Endothelial cell of umbilical vein (primary cell): ENCODE measurements at regions not wholly inside any gene's neighbourhood (a gene's known extent, or its start where the extent isn't known, plus 50 kb on each side); places are given as distances from the start of the nearest gene placed in this dataset.
"Not testable (repeated sequence)": the region's sequence is repeated elsewhere in the genome, so short reads cannot be mapped to it uniquely, and the experiment has no call there.

Experiments
- BruUV-seq: library from RNA; stranded (reverse); fragments of 400-500 nt; replicated peaks from 2 replicates; lab custom pipeline; 2021; lab: Mats Ljungman, UMichigan
- CTCF ChIA-PET: fragments of 300-600, 350-600 bp; sonication (Branson Sonifier 250); formaldehyde crosslinking; loops from one replicate; lab custom pipeline; 2021; ENCODE audit warnings: antibody characterized with exemption, inconsistent platforms; lab: Charles Lee
- POLR2A ChIA-PET: fragments of 300-600, 350-600 bp; sonication (Branson Sonifier 250); formaldehyde crosslinking; loops from one replicate; lab custom pipeline; 2021; ENCODE audit warnings: antibody characterized with exemption, inconsistent platforms; lab: Charles Lee
- DNase-seq: peaks from one replicate; pipeline ENCODE4 v3.0.0-alpha.2; 2011; ENCODE audit warnings: low read depth, low spot score
- FAIRE-seq: peaks from 2 replicates; lab custom pipeline; 2011; peaks lifted over from hg19 to GRCh38; lab: Jason Lieb, UNC
- H2AFZ ChIP-seq: 2 replicates; pipeline ENCODE4 v1.6.0; 2012; ENCODE audit warnings: low read depth, low read length, control low read depth, inconsistent platforms
- H3K27ac ChIP-seq: 2 replicates; pipeline ENCODE4 v1.5.1; 2011; ENCODE audit warnings: low read depth, mild to moderate bottlenecking, control low read depth, low read length, moderate library complexity; ENCODE audit not compliant: insufficient read depth
- H3K27me3 ChIP-seq, 2 experiments: 2 replicates each; pipeline versions ENCODE4 v1.6.0 to v1.6.1; 2011; ENCODE audit warnings: low read length in 2 of 2, mixed read lengths in 1 of 2; ENCODE audit not compliant: control insufficient read depth in 2 of 2, insufficient read depth in 2 of 2
- H3K36me3 ChIP-seq, 2 experiments: 2 replicates in 1 of 2; 3 replicates in 1 of 2; pipeline ENCODE4 v1.5.1; 2011; ENCODE audit warnings: low read length in 2 of 2, mild to moderate bottlenecking in 1 of 2, moderate library complexity in 1 of 2; ENCODE audit not compliant: control insufficient read depth in 2 of 2, insufficient read depth in 2 of 2; ENCODE audit errors: extremely low read depth in 1 of 2
- H3K4me1 ChIP-seq: 3 replicates; pipeline ENCODE4 v1.5.1; 2011; ENCODE audit warnings: mild to moderate bottlenecking, low read length; ENCODE audit not compliant: control insufficient read depth, insufficient read depth; ENCODE audit errors: extremely low read depth
- H3K4me2 ChIP-seq: 2 replicates; pipeline ENCODE4 v1.6.1; 2011; ENCODE audit warnings: low read length, control low read depth, mixed read lengths; ENCODE audit not compliant: insufficient read depth
- H3K4me3 ChIP-seq, 3 experiments: fragments of 200-600 bp in 1 of 3; sonication (generic), shearing (Covaris generic) in 1 of 3; replicated peaks in 1 of 3; 2 replicates each; pipeline ENCODE4 v1.5.1; 2011 to 2016; ENCODE audit warnings: control low read depth in 3 of 3, low read length in 3 of 3, mild to moderate bottlenecking in 2 of 3, inconsistent platforms in 1 of 3, low read depth in 1 of 3, moderate library complexity in 1 of 3; ENCODE audit not compliant: insufficient read depth in 1 of 3
- H3K79me2 ChIP-seq: 2 replicates; pipeline ENCODE4 v1.6.0; 2012; ENCODE audit warnings: low read length, inconsistent platforms; ENCODE audit not compliant: control insufficient read depth, insufficient read depth
- H3K9ac ChIP-seq: replicated peaks from 2 replicates; pipeline ENCODE3; 2011; ENCODE audit warnings: low read length, control low read depth; ENCODE audit not compliant: insufficient read depth; ENCODE audit errors: extremely low read depth
- H3K9me1 ChIP-seq: replicated peaks from 3 replicates; pipeline ENCODE4 v1.6.0; 2011; ENCODE audit warnings: mild to moderate bottlenecking, low read length; ENCODE audit not compliant: control insufficient read depth, insufficient read depth; ENCODE audit errors: extremely low read depth
- H3K9me3 ChIP-seq: replicated peaks from 2 replicates; pipeline ENCODE4 v1.5.1; 2012; ENCODE audit warnings: low read length, inconsistent platforms; ENCODE audit not compliant: control insufficient read depth, insufficient read depth
- H4K20me1 ChIP-seq: replicated peaks from 2 replicates; pipeline ENCODE3; 2011; ENCODE audit warnings: mild to moderate bottlenecking, low read length; ENCODE audit not compliant: control insufficient read depth, insufficient read depth; ENCODE audit errors: extremely low read depth
- EZH2 ChIP-seq: IDR thresholded peaks from 2 replicates; pipeline ENCODE4 v1.6.1; 2012; ENCODE audit warnings: borderline replicate concordance, low read depth, mild to moderate bottlenecking, moderate library complexity, low read length, inconsistent platforms; ENCODE audit not compliant: severe bottlenecking
- FOS ChIP-seq: IDR thresholded peaks from 2 replicates; pipeline ENCODE4 v1.6.1; 2011; ENCODE audit warnings: mild to moderate bottlenecking, low read length, moderate library complexity, borderline replicate concordance; ENCODE audit not compliant: insufficient read depth
- GATA2 ChIP-seq: IDR thresholded peaks from 2 replicates; pipeline ENCODE4 v1.7.0; 2011; ENCODE audit warnings: low read depth, mild to moderate bottlenecking, moderate library complexity, mixed read lengths, low read length; ENCODE audit not compliant: insufficient read length, insufficient read depth
- JUN ChIP-seq: IDR thresholded peaks from 2 replicates; pipeline ENCODE4 v1.6.1; 2011; ENCODE audit warnings: borderline replicate concordance, low read depth; ENCODE audit not compliant: insufficient read length, insufficient read depth
- MAX ChIP-seq: IDR thresholded peaks from 2 replicates; pipeline ENCODE4 v1.6.1; 2011; ENCODE audit not compliant: insufficient read depth, insufficient read length
- MYC ChIP-seq: IDR thresholded peaks from one replicate; pipeline ENCODE4 v1.6.1; 2011; ENCODE audit warnings: mild to moderate bottlenecking, low read depth, low read length
- POLR2A ChIP-seq: IDR thresholded peaks from 2 replicates; pipeline ENCODE4 v1.6.1; 2012; ENCODE audit warnings: low read depth, mild to moderate bottlenecking, control low read depth, low read length
- POLR2AphosphoS5 ChIP-seq: IDR thresholded peaks from 2 replicates; pipeline ENCODE4 v1.6.1; 2012; ENCODE audit warnings: low read depth, mild to moderate bottlenecking, control low read depth, low read length, moderate library complexity; ENCODE audit not compliant: insufficient read depth
- dilution Hi-C: fragments of 300-500 bp; cut with MboI; formaldehyde crosslinking; loops from one replicate; pipeline ENCODE4 v1.15.0; 2019; ENCODE audit warnings: low sequenced_read_pairs; ENCODE audit not compliant: extremely low pct_ligation_motif_present
- intact Hi-C: fragments of 100-400 bp; cut with micrococcal nuclease; formaldehyde crosslinking; loops from one replicate; pipeline ENCODE4 v1.10.0; 2022
- TF ChIP-seq, protein P1 (sequence below), 2 donors: IDR thresholded peaks; 1 replicate in 1 of 2; 2 replicates in 1 of 2; pipeline ENCODE4 v1.5.1; 2011; ENCODE audit warnings: low read length in 2 of 2, mild to moderate bottlenecking in 2 of 2, moderate library complexity in 2 of 2, control low read depth in 1 of 2, inconsistent platforms in 1 of 2, low read depth in 1 of 2; ENCODE audit not compliant: insufficient read depth in 1 of 2; ENCODE audit errors: extremely low read depth in 1 of 2

DNA sequence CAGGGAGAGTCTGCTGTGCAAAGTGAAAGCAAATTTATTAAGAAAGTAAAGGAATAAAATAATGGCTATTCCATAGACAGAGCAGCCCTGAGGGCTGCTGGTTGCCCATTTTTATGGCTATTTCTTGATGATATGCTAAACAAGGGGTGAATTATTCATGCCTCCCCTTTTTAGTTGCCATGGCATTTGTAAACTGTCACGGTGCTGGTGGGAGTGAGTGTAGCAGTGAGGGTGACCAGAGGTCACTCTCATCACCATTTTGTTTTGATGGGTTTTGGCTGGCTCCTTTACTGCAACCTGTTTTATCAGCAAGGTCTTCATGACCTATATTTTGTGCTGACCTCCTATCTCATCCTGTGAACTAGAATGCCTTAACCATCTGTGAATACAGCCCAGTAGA, 518.9 kb upstream of the HS3ST1 start:
- CTCF ChIA-PET, H3K9ac ChIP-seq, intact Hi-C loops, BruUV-seq, FAIRE-seq, dilution Hi-C loops, POLR2A ChIA-PET, H3K9me1 ChIP-seq, H3K79me2 ChIP-seq, H2AFZ ChIP-seq, H3K4me1 ChIP-seq, H4K20me1 ChIP-seq, H3K4me3 ChIP-seq, H3K36me3 ChIP-seq, DNase-seq, H3K27me3 ChIP-seq, H3K4me2 ChIP-seq, H3K27ac ChIP-seq, H3K9me3 ChIP-seq: not testable (repeated sequence)

DNA sequence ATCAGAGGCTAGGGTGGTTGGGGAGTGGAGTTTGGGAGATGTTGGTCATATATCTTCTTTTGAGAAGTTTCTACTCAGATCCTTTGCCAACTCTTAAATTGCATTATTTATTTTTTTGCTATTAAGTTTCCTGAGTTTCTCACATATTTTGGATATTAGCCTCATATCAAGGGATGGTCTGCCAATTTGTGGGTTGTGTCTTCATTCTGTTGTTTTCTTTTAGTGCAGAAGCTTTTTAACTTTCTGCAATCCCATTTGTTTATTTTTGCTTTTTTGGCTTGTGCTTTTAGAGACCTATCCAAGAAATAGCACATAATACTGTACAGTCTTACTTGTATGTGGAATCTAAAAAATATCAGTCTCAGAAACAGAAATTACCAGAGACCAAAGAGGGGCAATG, 509.2 kb upstream of the HS3ST1 start:
- Histone ChIP-seq H3K9me1 (no peaks in the 10 kb centered on the region), H3K4me3 (no peak overlapping the region), H2AFZ (no peak overlapping the region), H3K9me3 (no peaks in the 10 kb centered on the region), H3K79me2 (no peaks in the 10 kb centered on the region), H4K20me1 (no peaks in the 10 kb centered on the region), H3K9ac (no peak overlapping the region), H3K4me2 (no peak overlapping the region), H3K27me3 (no peaks in the 10 kb centered on the region), H3K4me1 (no peaks in the 10 kb centered on the region), H3K27ac (no peak overlapping the region), H3K36me3 (no peaks in the 10 kb centered on the region)
- ChIA-PET CTCF (no interaction called here), POLR2A (no interaction called here)
- FAIRE-seq, result no peak
- no peak for DNase-seq
- TF ChIP-seq EZH2 (no peak), GATA2 (no peak), MYC (no peak), POLR2A (no peak), MAX (no peak), POLR2AphosphoS5 (no peak), FOS (no peak), JUN (no peak)
- TF ChIP-seq, protein P1, sequence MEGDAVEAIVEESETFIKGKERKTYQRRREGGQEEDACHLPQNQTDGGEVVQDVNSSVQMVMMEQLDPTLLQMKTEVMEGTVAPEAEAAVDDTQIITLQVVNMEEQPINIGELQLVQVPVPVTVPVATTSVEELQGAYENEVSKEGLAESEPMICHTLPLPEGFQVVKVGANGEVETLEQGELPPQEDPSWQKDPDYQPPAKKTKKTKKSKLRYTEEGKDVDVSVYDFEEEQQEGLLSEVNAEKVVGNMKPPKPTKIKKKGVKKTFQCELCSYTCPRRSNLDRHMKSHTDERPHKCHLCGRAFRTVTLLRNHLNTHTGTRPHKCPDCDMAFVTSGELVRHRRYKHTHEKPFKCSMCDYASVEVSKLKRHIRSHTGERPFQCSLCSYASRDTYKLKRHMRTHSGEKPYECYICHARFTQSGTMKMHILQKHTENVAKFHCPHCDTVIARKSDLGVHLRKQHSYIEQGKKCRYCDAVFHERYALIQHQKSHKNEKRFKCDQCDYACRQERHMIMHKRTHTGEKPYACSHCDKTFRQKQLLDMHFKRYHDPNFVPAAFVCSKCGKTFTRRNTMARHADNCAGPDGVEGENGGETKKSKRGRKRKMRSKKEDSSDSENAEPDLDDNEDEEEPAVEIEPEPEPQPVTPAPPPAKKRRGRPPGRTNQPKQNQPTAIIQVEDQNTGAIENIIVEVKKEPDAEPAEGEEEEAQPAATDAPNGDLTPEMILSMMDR (IDR thresholded peaks at IDR 0.05; ENCODE audit: extremely low read depth in 1 of 2, insufficient read depth in 1 of 2, low read depth in 1 of 2, low read length in 2 of 2), result no peak
- no TSS peak for BruUV-seq
- intact Hi-C loops (no loop called here), dilution Hi-C loops (no loop called here)
